ENCODE measurements at regions not wholly inside any gene's neighbourhood (a gene's known extent, or its start where the extent isn't known, plus 50 kb on each side); places are given as distances from the start of the nearest gene placed in this dataset.

GRCh38 chr10:33485276-33485675 lies 150.8 kb upstream of the NRP1 start:
- H2AFZ ChIP-seq (ENCODE audit: low read depth, low read length) = no peak overlapping the region
- ATAC-seq (ENCODE audit: insufficient read depth, low read depth) = no peak

GRCh38 chr10:33484787-33485186 lies 150.3 kb upstream of the NRP1 start:
- TF ChIP-seq EZH2 (IDR thresholded peaks at IDR 0.05; ENCODE audit: borderline replicate concordance, low read depth, low read length, severe bottlenecking) (no peak), CTCF (IDR thresholded peaks at IDR 0.05; ENCODE audit: borderline replicate concordance, extremely low read depth, low read length, poor library complexity, severe bottlenecking) (no peak)

More at GRCh38 chr10:33485276-33485675, 150.8 kb upstream of the NRP1 start:
- Histone ChIP-seq H3K4me2 (ENCODE audit: insufficient read depth, low read length) (no peak overlapping the region), H3K27ac (ENCODE audit: low read length) (no peak overlapping the region), H3K79me2 (ENCODE audit: insufficient read depth, low read length) (no peaks in the 10 kb centered on the region), H3K9ac (ENCODE audit: low read depth, low read length) (no peak overlapping the region), H4K20me1 (ENCODE audit: insufficient read depth, low read length) (no peaks in the 10 kb centered on the region), H3K9me3 (ENCODE audit: insufficient read depth, low read length, severe bottlenecking) (no peaks in the 10 kb centered on the region), H3K4me1 (ENCODE audit: insufficient read depth, low read length) (peaks cover 10% of the 10 kb centered on the region), H3K36me3 (ENCODE audit: insufficient read depth, low read length) (no peaks in the 10 kb centered on the region), H3K4me3 (ENCODE audit: low read depth in 1 of 2, low read length in 2 of 2) (no peak overlapping the region), H3K27me3 (ENCODE audit: insufficient read depth, low read length, poor library complexity) (no peaks in the 10 kb centered on the region)
- no peak for TF ChIP-seq EZH2 (IDR thresholded peaks at IDR 0.05; ENCODE audit: borderline replicate concordance, low read depth, low read length, severe bottlenecking)
- no peak for TF ChIP-seq CTCF (IDR thresholded peaks at IDR 0.05; ENCODE audit: borderline replicate concordance, extremely low read depth, low read length, poor library complexity, severe bottlenecking)
- no peak for DNase-seq

GRCh38 chr10:33483816-33484190 lies 149.3 kb upstream of the NRP1 start:
- Histone ChIP-seq H2AFZ (ENCODE audit: low read depth, low read length) (no peak overlapping the region), H3K79me2 (ENCODE audit: insufficient read depth, low read length) (no peaks in the 10 kb centered on the region), H3K4me3 (ENCODE audit: low read depth in 1 of 2, low read length in 2 of 2) (no peak overlapping the region), H3K4me1 (ENCODE audit: insufficient read depth, low read length) (peaks cover 10% of the 10 kb centered on the region), H3K27ac (ENCODE audit: low read length) (no peak overlapping the region), H3K9ac (ENCODE audit: low read depth, low read length) (no peak overlapping the region), H3K27me3 (ENCODE audit: insufficient read depth, low read length, poor library complexity) (no peaks in the 10 kb centered on the region), H3K4me2 (ENCODE audit: insufficient read depth, low read length) (no peak overlapping the region), H3K36me3 (ENCODE audit: insufficient read depth, low read length) (no peaks in the 10 kb centered on the region), H4K20me1 (ENCODE audit: insufficient read depth, low read length) (no peaks in the 10 kb centered on the region), H3K9me3 (ENCODE audit: insufficient read depth, low read length, severe bottlenecking) (no peaks in the 10 kb centered on the region)
- DNase-seq (no peak), ATAC-seq (ENCODE audit: insufficient read depth, low read depth) (no peak)
- no peak for TF ChIP-seq CTCF (IDR thresholded peaks at IDR 0.05; ENCODE audit: borderline replicate concordance, extremely low read depth, low read length, poor library complexity, severe bottlenecking)
- no peak for TF ChIP-seq EZH2 (IDR thresholded peaks at IDR 0.05; ENCODE audit: borderline replicate concordance, low read depth, low read length, severe bottlenecking)

More at GRCh38 chr10:33484787-33485186, 150.3 kb upstream of the NRP1 start:
- H3K9me3 ChIP-seq (ENCODE audit: insufficient read depth, low read length, severe bottlenecking) = no peaks in the 10 kb centered on the region
- H3K9ac ChIP-seq (ENCODE audit: low read depth, low read length) = no peak overlapping the region
- no peaks in the 10 kb centered on the region for H3K36me3 ChIP-seq (ENCODE audit: insufficient read depth, low read length)
- H3K27ac ChIP-seq (ENCODE audit: low read length) = no peak overlapping the region
- no peak overlapping the region for H3K4me2 ChIP-seq (ENCODE audit: insufficient read depth, low read length)
- no peak overlapping the region for H2AFZ ChIP-seq (ENCODE audit: low read depth, low read length)
- ATAC-seq (ENCODE audit: insufficient read depth, low read depth) (no peak), DNase-seq (no peak)
- no peaks in the 10 kb centered on the region for H4K20me1 ChIP-seq (ENCODE audit: insufficient read depth, low read length)
- H3K79me2 ChIP-seq (ENCODE audit: insufficient read depth, low read length) = no peaks in the 10 kb centered on the region
- no peaks in the 10 kb centered on the region for H3K27me3 ChIP-seq (ENCODE audit: insufficient read depth, low read length, poor library complexity)
- no peak overlapping the region for H3K4me3 ChIP-seq (ENCODE audit: low read depth in 1 of 2, low read length in 2 of 2)
- H3K4me1 ChIP-seq (ENCODE audit: insufficient read depth, low read length) = peaks cover 10% of the 10 kb centered on the region
